ENCODE measurements at regions not wholly inside any gene's neighbourhood (a gene's known extent, or its start where the extent isn't known, plus 50 kb on each side); places are given as distances from the start of the nearest gene placed in this dataset.

- no peak overlapping the region for H3K4me2 ChIP-seq (ENCODE audit: low read length)
- no peak overlapping the region for H3K9ac ChIP-seq (ENCODE audit: low read length)
- no peaks in the 10 kb centered on the region for H4K20me1 ChIP-seq (ENCODE audit: insufficient read depth)
- H3K4me1 ChIP-seq (ENCODE audit: control insufficient read depth in 1 of 2, insufficient read depth in 2 of 2, low read length in 2 of 2) = no peaks in the 10 kb centered on the region
- H3K9me3 ChIP-seq (ENCODE audit: control insufficient read depth in 1 of 2, insufficient read depth in 1 of 2, low read depth in 1 of 2, low read length in 2 of 2) = no peaks in the 10 kb centered on the region
- no peak overlapping the region for H2AFZ ChIP-seq (ENCODE audit: low read depth, low read length, poor library complexity, severe bottlenecking)
- BruUV-seq (replicated peaks) = no TSS peak
- no peak for ATAC-seq
- ChIA-PET POLR2A (no interaction called here), CTCF (no interaction called here), RAD21 (ENCODE audit: low non-redundant PET in 1 of 2, low total read pairs in 2 of 2, uncharacterized antibody in 2 of 2, unreplicated experiment in 2 of 2) (no interaction called here)
- no peaks in the 10 kb centered on the region for H3K36me3 ChIP-seq (ENCODE audit: control insufficient read depth in 1 of 2, insufficient read depth in 2 of 2, low read length in 2 of 2)
- H3K79me2 ChIP-seq (ENCODE audit: insufficient read depth, low read length) = no peaks in the 10 kb centered on the region
- H3K27me3 ChIP-seq (ENCODE audit: insufficient read depth, low read length) = peaks cover 33% of the 10 kb centered on the region
- no peak for DNase-seq (ENCODE audit: low read depth, low spot score)
- TF ChIP-seq ZBTB33 (IDR thresholded peaks at IDR 0.05; ENCODE audit: extremely low read depth, insufficient replicate concordance, low read length) = no peak
- H3K9me2 ChIP-seq (ENCODE audit: insufficient read depth) = no peaks in the 10 kb centered on the region
- no peak overlapping the region for H3K27ac ChIP-seq (ENCODE audit: low read depth, low read length)
- H3K4me3 ChIP-seq (replicated peaks in 1 of 2; ENCODE audit: low read depth in 1 of 2, low read length in 2 of 2) = no peak overlapping the region
- intact Hi-C loops (cut with micrococcal nuclease) = no loop called here
These were observed 136.7 kb downstream of the FCRL5 start for GRCh38 chr1:157415661-157416060.

- Histone ChIP-seq H3K27ac (ENCODE audit: low read depth, low read length) (no peak overlapping the region), H3K9me2 (ENCODE audit: insufficient read depth) (no peaks in the 10 kb centered on the region), H4K20me1 (ENCODE audit: insufficient read depth) (no peaks in the 10 kb centered on the region), H3K4me1 (ENCODE audit: control insufficient read depth in 1 of 2, insufficient read depth in 2 of 2, low read length in 2 of 2) (no peaks in the 10 kb centered on the region), H3K27me3 (ENCODE audit: insufficient read depth, low read length) (peaks cover 14% of the 10 kb centered on the region; the same call in 1 of the 2 replicates), H3K79me2 (ENCODE audit: insufficient read depth, low read length) (no peaks in the 10 kb centered on the region), H3K4me3 (replicated peaks in 1 of 2; ENCODE audit: low read depth in 1 of 2, low read length in 2 of 2) (no peak overlapping the region), H3K4me2 (ENCODE audit: low read length) (no peak overlapping the region), H2AFZ (ENCODE audit: low read depth, low read length, poor library complexity, severe bottlenecking) (no peak overlapping the region), H3K9me3 (ENCODE audit: control insufficient read depth in 1 of 2, insufficient read depth in 1 of 2, low read depth in 1 of 2, low read length in 2 of 2) (no peaks in the 10 kb centered on the region), H3K9ac (ENCODE audit: low read length) (no peak overlapping the region), H3K36me3 (ENCODE audit: control insufficient read depth in 1 of 2, insufficient read depth in 2 of 2, low read length in 2 of 2) (no peaks in the 10 kb centered on the region)
- no TSS peak for BruUV-seq (replicated peaks)
- DNase-seq (ENCODE audit: low read depth, low spot score) = no peak
- TF ChIP-seq SP1 (IDR thresholded peaks at IDR 0.05; ENCODE audit: low read depth) (no peak), MAX (IDR thresholded peaks at IDR 0.05) (no peak), CEBPB (IDR thresholded peaks at IDR 0.05; ENCODE audit: low read depth) (no peak)
- ChIA-PET RAD21 (ENCODE audit: low non-redundant PET in 1 of 2, low total read pairs in 2 of 2, uncharacterized antibody in 2 of 2, unreplicated experiment in 2 of 2) (no interaction called here), POLR2A (no interaction called here), CTCF (no interaction called here)
- intact Hi-C loops (cut with micrococcal nuclease) = no loop called here
- no peak for ATAC-seq
These were observed 140.0 kb downstream of the FCRL5 start for GRCh38 chr1:157412308-157412707.
